HepG2 (cell line): ENCODE measurements at regions not wholly inside any gene's neighbourhood (a gene's known extent, or its start where the extent isn't known, plus 50 kb on each side); places are given as distances from the start of the nearest gene placed in this dataset.

ENCODE experiments used
- ARID5B ChIP-seq: IDR thresholded peaks from 2 replicates; pipeline ENCODE4 v1.4.0; 2020; ENCODE audit warnings: mild to moderate bottlenecking, missing genetic modification reagents
- ATM ChIP-seq: fragments of 450-650 bp; IDR thresholded peaks from 2 replicates; pipeline ENCODE4 v1.7.1; 2017; ENCODE audit warnings: mild to moderate bottlenecking, borderline replicate concordance
- FOXP4 ChIP-seq: sonication (generic); formaldehyde crosslinking; IDR thresholded peaks from 2 replicates; pipeline ENCODE4 v1.4.0; 2020; ENCODE audit warnings: missing genetic modification reagents
- LBX2 ChIP-seq: sonication (generic); formaldehyde crosslinking; IDR thresholded peaks from 2 replicates; pipeline ENCODE4 v1.5.0; 2020; ENCODE audit warnings: missing genetic modification reagents, mild to moderate bottlenecking, borderline replicate concordance
- NCOA2 ChIP-seq: sonication (generic); formaldehyde crosslinking; IDR thresholded peaks from 2 replicates; pipeline ENCODE4 v1.8.0; 2022; ENCODE audit warnings: inconsistent platforms
- NCOR1 ChIP-seq: fragments of 200-600 bp; sonication (generic); IDR thresholded peaks from 2 replicates; pipeline ENCODE4 v1.7.0; 2017; ENCODE audit warnings: antibody characterized with exemption, low read length, borderline replicate concordance
- PAXIP1 ChIP-seq: sonication (generic); formaldehyde crosslinking; conservative IDR thresholded peaks from 2 replicates; pipeline ENCODE4 v1.4.0; 2020; ENCODE audit warnings: mild to moderate bottlenecking, missing genetic modification reagents, moderate library complexity
- SP140L ChIP-seq: sonication (generic); formaldehyde crosslinking; IDR thresholded peaks from 2 replicates; pipeline ENCODE4 v1.4.0; 2020; ENCODE audit warnings: missing genetic modification reagents, borderline replicate concordance
- STAG1 ChIP-seq: sonication (generic); formaldehyde crosslinking; IDR thresholded peaks from 2 replicates; pipeline ENCODE4 v1.4.0; 2020; ENCODE audit warnings: missing genetic modification reagents
- TFDP2 ChIP-seq: sonication (generic); formaldehyde crosslinking; IDR thresholded peaks from 2 replicates; pipeline ENCODE4 v1.4.0; 2020; ENCODE audit warnings: missing genetic modification reagents
- ZBTB20 ChIP-seq: sonication (generic); formaldehyde crosslinking; IDR thresholded peaks from 2 replicates; pipeline ENCODE4 v1.8.1; 2023; ENCODE audit warnings: missing genetic modification reagents, low read depth, mild to moderate bottlenecking, borderline replicate concordance
- ZBTB38 ChIP-seq: sonication (generic); formaldehyde crosslinking; IDR thresholded peaks from 2 replicates; pipeline ENCODE4 v1.5.1; 2020; ENCODE audit warnings: mild to moderate bottlenecking, missing genetic modification reagents
- ZFAT ChIP-seq: sonication (generic); formaldehyde crosslinking; conservative IDR thresholded peaks from 2 replicates; pipeline ENCODE4 v1.8.1; 2023; ENCODE audit warnings: missing genetic modification reagents, inconsistent platforms
- ZGPAT ChIP-seq: IDR thresholded peaks from 2 replicates; pipeline ENCODE4 v1.6.1; 2016; ENCODE audit warnings: mild to moderate bottlenecking
- ZNF207 ChIP-seq: fragments of 450-650 bp; IDR thresholded peaks from 2 replicates; pipeline ENCODE4 v1.6.1; 2016; ENCODE audit warnings: antibody characterized with exemption, borderline replicate concordance

GRCh38 chr5:74408150-74409043 is 232.1 kb downstream of the ENC1 start (continued):
- no peak for TF ChIP-seq ATM
- no peak for TF ChIP-seq LBX2 (CRISPR knock-in tag)
- peak; percentile 88 for TF ChIP-seq ZBTB20 (CRISPR knock-in tag)
- no peak for TF ChIP-seq SP140L (CRISPR knock-in tag)
- TF ChIP-seq ZNF207, result no peak
- TF ChIP-seq TFDP2 (CRISPR knock-in tag), result 0 out of 2 replicates have a peak, but pooled peaks have one; percentile 19
- TF ChIP-seq ZGPAT (CRISPR knock-in tag), result peak; percentile 71
- peak; percentile 76 for TF ChIP-seq FOXP4 (CRISPR knock-in tag)
- TF ChIP-seq NCOR1, result peak; percentile 83; the same call in 1 of the 2 replicates
- TF ChIP-seq ZBTB38 (CRISPR knock-in tag), result no peak
- TF ChIP-seq PAXIP1, result peak; percentile 53
- peak; percentile 93 for TF ChIP-seq ARID5B (CRISPR knock-in tag)
- TF ChIP-seq NCOA2 (CRISPR knock-in tag), result peak; percentile 88
- no peak for TF ChIP-seq ZFAT (CRISPR knock-in tag)
- TF ChIP-seq STAG1 (CRISPR knock-in tag), result 0 out of 2 replicates have a peak, but pooled peaks have one; percentile 2
